HG03280 (cell line): ENCODE measurements at regions not wholly inside any gene's neighbourhood (a gene's known extent, or its start where the extent isn't known, plus 50 kb on each side); places are given as distances from the start of the nearest gene placed in this dataset.
"Not testable (repeated sequence)": the region's sequence is repeated elsewhere in the genome, so short reads cannot be mapped to it uniquely, and the experiment has no call there.

Source experiments
- ATAC-seq: cut with Tn5 transposase; IDR thresholded peaks from one replicate; pipeline ENCODE4 v1.9.1; 2021; ENCODE audit warnings: mild to moderate bottlenecking, moderate library complexity; ENCODE audit not compliant: unreplicated experiment

- ATAC-seq: no peak
Observed at GRCh38 chr3:39651993-39652739, 157.2 kb upstream of the MYRIP start.

- ATAC-seq: not testable (repeated sequence)
Observed at GRCh38 chr3:39655718-39656117, 153.7 kb upstream of the MYRIP start.

- no peak for ATAC-seq
Observed at GRCh38 chr3:39657075-39657474, 152.3 kb upstream of the MYRIP start.

GRCh38 chr3:39657775-39658174 is 151.6 kb upstream of the MYRIP start:
- ATAC-seq: no peak

- no peak for ATAC-seq
Observed at GRCh38 chr3:39664931-39665330, 144.5 kb upstream of the MYRIP start.

- ATAC-seq: no peak
Observed at GRCh38 chr3:39665441-39665840, 144.0 kb upstream of the MYRIP start.

GRCh38 chr3:39668420-39668819 is 141.0 kb upstream of the MYRIP start:
- peak; percentile 72 for ATAC-seq

GRCh38 chr3:39671116-39671515 is 138.3 kb upstream of the MYRIP start:
- no peak for ATAC-seq

- no peak for ATAC-seq
Observed at GRCh38 chr3:39671600-39671999, 137.8 kb upstream of the MYRIP start.

- no peak for ATAC-seq
Observed at GRCh38 chr3:39705351-39705900, 104.0 kb upstream of the MYRIP start.

- peak; percentile 73 for ATAC-seq
Observed at GRCh38 chr3:39707314-39707909, 102.0 kb upstream of the MYRIP start.

- no peak for ATAC-seq
Observed at GRCh38 chr3:39712413-39713048, 96.9 kb upstream of the MYRIP start.

- not testable (repeated sequence) for ATAC-seq
Observed at GRCh38 chr3:39713341-39713740, 96.1 kb upstream of the MYRIP start.

- ATAC-seq: no peak
Observed at GRCh38 chr3:39716849-39717248, 92.6 kb upstream of the MYRIP start.

- no peak for ATAC-seq
Observed at GRCh38 chr3:39718674-39719595, 90.5 kb upstream of the MYRIP start.

GRCh38 chr3:39721076-39721475 is 88.3 kb upstream of the MYRIP start:
- ATAC-seq: no peak

- ATAC-seq: no peak
Observed at GRCh38 chr3:39724233-39724846, 85.1 kb upstream of the MYRIP start.

- ATAC-seq: no peak
Observed at GRCh38 chr3:39725321-39725720, 84.1 kb upstream of the MYRIP start.

GRCh38 chr3:39727415-39727814 is 82.0 kb upstream of the MYRIP start:
- no peak for ATAC-seq

- no peak for ATAC-seq
Observed at GRCh38 chr3:39733804-39734203, 75.6 kb upstream of the MYRIP start.
